Natural killer cell (primary cell): ENCODE measurements at regions not wholly inside any gene's neighbourhood (a gene's known extent, or its start where the extent isn't known, plus 50 kb on each side); places are given as distances from the start of the nearest gene placed in this dataset.

Experiments used
- ATAC-seq, 3 donors: fragments of 150-1000 bp in 2 of 3; fragments of 200-7000 bp in 1 of 3; cut with Tn5 transposase; 1 replicate in 1 of 3; 2 replicates in 2 of 3; pipeline ENCODE4 v1.10.0; 2021; ENCODE audit warnings: mild to moderate bottlenecking in 2 of 3, moderate library complexity in 2 of 3
- DNase-seq, 2 donors: peaks; one replicate each; pipeline versions ENCODE4 v3.0.0 to v3.0.0-alpha.2; 2013 to 2021; ENCODE audit warnings: mixed read lengths in 1 of 2
- H3K27ac ChIP-seq: one replicate; pipeline ENCODE4 v1.5.1; 2013; ENCODE audit warnings: mild to moderate bottlenecking, low read length
- H3K27me3 ChIP-seq: one replicate; pipeline ENCODE4 v1.6.1; 2013; ENCODE audit warnings: low read length; ENCODE audit not compliant: control insufficient read depth, insufficient read depth
- H3K36me3 ChIP-seq: one replicate; pipeline ENCODE4 v1.6.1; 2013; ENCODE audit warnings: low read length; ENCODE audit not compliant: control insufficient read depth, insufficient read depth
- H3K4me1 ChIP-seq: one replicate; pipeline ENCODE4 v1.6.1; 2013; ENCODE audit warnings: low read length; ENCODE audit not compliant: control insufficient read depth, insufficient read depth
- H3K4me3 ChIP-seq: one replicate; pipeline ENCODE4 v1.5.1; 2013; ENCODE audit warnings: low read length
- H3K9me3 ChIP-seq: one replicate; pipeline ENCODE4 v1.6.1; 2013; ENCODE audit warnings: low read length; ENCODE audit not compliant: control insufficient read depth, insufficient read depth
- H3K27ac Mint-ChIP-seq, 2 donors: one replicate each; pipeline ENCODE4 v1.8.0; 2022; ENCODE audit warnings: mild to moderate bottlenecking in 2 of 2, mixed read lengths in 2 of 2, moderate library complexity in 1 of 2
- H3K27me3 Mint-ChIP-seq, 2 donors: one replicate each; pipeline ENCODE4 v1.8.0; 2022; ENCODE audit warnings: low read depth in 2 of 2, mixed read lengths in 2 of 2
- H3K36me3 Mint-ChIP-seq: one replicate; pipeline ENCODE4 v1.8.0; 2022; ENCODE audit warnings: mixed read lengths
- H3K4me1 Mint-ChIP-seq, 2 donors: one replicate each; pipeline ENCODE4 v1.8.0; 2022; ENCODE audit warnings: mixed read lengths in 2 of 2
- H3K4me3 Mint-ChIP-seq: one replicate; pipeline ENCODE4 v1.8.0; 2022; ENCODE audit warnings: mild to moderate bottlenecking, moderate library complexity, mixed read lengths
- H3K9me3 Mint-ChIP-seq, 2 donors: one replicate each; pipeline ENCODE4 v1.8.0; 2022; ENCODE audit warnings: mixed read lengths in 2 of 2
- WGBS: methylation state at CpG from one replicate; pipeline ENCODE4 v1.1.7; 2013; ENCODE audit warnings: missing lambda C conversion rate; ENCODE audit not compliant: insufficient coverage; 5-methylcytosine and 5-hydroxymethylcytosine counted together
- intact Hi-C: fragments of 100-400 bp; cut with micrococcal nuclease; formaldehyde crosslinking; loops from one replicate; pipeline ENCODE4 v1.14.2; 2022
- TF ChIP-seq, protein P1 (sequence below): fragments of 200-600 bp; IDR thresholded peaks from one replicate; pipeline ENCODE4 v1.8.0; 2022; ENCODE audit warnings: antibody characterized with exemption

DNA sequence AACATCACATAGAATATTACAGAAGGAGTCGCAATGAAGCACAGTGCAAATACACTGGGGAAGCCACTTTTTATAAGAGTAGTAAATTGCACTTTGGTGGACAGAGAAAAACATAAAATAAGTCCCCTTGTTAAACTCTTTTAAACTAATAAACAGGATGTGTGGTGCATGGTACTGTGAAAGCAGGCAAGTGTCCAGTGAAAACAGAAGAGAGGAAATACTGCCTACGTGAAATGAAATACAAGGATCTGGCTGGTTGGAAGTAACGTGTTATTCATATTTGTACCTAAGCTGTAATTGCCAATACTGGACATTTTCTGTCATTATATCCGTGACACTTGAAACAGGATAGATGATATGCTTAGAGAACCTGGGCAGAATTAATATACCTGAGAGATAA, 191.9 kb upstream of the SLC27A6 start:
- TF ChIP-seq, protein P1, sequence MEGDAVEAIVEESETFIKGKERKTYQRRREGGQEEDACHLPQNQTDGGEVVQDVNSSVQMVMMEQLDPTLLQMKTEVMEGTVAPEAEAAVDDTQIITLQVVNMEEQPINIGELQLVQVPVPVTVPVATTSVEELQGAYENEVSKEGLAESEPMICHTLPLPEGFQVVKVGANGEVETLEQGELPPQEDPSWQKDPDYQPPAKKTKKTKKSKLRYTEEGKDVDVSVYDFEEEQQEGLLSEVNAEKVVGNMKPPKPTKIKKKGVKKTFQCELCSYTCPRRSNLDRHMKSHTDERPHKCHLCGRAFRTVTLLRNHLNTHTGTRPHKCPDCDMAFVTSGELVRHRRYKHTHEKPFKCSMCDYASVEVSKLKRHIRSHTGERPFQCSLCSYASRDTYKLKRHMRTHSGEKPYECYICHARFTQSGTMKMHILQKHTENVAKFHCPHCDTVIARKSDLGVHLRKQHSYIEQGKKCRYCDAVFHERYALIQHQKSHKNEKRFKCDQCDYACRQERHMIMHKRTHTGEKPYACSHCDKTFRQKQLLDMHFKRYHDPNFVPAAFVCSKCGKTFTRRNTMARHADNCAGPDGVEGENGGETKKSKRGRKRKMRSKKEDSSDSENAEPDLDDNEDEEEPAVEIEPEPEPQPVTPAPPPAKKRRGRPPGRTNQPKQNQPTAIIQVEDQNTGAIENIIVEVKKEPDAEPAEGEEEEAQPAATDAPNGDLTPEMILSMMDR = no peak
- Histone ChIP-seq H3K4me1 (no peaks in the 10 kb centered on the region), H3K36me3 (no peaks in the 10 kb centered on the region), H3K4me3 (no peak overlapping the region), H3K27ac (no peak overlapping the region), H3K9me3 (no peaks in the 10 kb centered on the region), H3K27me3 (no peaks in the 10 kb centered on the region)
- peaks cover 12 to 15% of the 10 kb centered on the region in 2 donors for H3K9me3 Mint-ChIP-seq
- H3K4me1 Mint-ChIP-seq = no peaks in the 10 kb centered on the region
- H3K36me3 Mint-ChIP-seq = no peaks in the 10 kb centered on the region
- DNase-seq (no peak), ATAC-seq (no peak)
- H3K4me3 Mint-ChIP-seq = no peak overlapping the region
- intact Hi-C loops = no loop called here
- H3K27me3 Mint-ChIP-seq = no peaks in the 10 kb centered on the region
- 89% methylated on average over 3 of the region's 4 CpGs for WGBS
- H3K27ac Mint-ChIP-seq = no peak overlapping the region

DNA sequence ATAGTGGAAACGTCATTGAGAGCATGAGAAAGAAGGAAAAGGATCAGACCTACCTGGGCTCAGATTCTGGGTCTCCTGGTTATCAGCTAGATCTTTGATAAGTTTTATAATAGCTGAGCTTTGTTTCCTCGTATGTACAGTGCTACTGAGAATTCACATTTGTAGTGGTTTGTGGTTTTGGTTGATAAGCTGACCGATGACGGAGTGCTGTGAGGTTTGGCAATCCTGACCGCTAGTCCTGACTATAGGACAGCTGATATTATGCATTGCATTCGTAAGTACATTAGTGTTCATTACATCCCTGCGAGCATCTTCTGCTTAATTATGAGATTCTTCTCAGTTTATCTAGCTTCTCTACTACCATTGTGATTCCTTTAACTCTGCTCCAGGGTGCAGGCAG, 190.7 kb upstream of the SLC27A6 start:
- Histone ChIP-seq H3K27me3 (no peaks in the 10 kb centered on the region), H3K27ac (no peak overlapping the region), H3K9me3 (no peaks in the 10 kb centered on the region), H3K4me1 (no peaks in the 10 kb centered on the region), H3K4me3 (no peak overlapping the region), H3K36me3 (no peaks in the 10 kb centered on the region)
- Mint-ChIP-seq H3K9me3 (peaks cover 17% of the 10 kb centered on the region in 2 donors), H3K36me3 (no peaks in the 10 kb centered on the region), H3K4me3 (no peak overlapping the region), H3K27me3 (no peaks in the 10 kb centered on the region), H3K4me1 (no peaks in the 10 kb centered on the region), H3K27ac (no peak overlapping the region)
- ATAC-seq = no peak
- 18% methylated on average over 7 of the region's 7 CpGs for WGBS
- intact Hi-C loops = no loop called here
- TF ChIP-seq, protein P1 = no peak
- no peak for DNase-seq

DNA sequence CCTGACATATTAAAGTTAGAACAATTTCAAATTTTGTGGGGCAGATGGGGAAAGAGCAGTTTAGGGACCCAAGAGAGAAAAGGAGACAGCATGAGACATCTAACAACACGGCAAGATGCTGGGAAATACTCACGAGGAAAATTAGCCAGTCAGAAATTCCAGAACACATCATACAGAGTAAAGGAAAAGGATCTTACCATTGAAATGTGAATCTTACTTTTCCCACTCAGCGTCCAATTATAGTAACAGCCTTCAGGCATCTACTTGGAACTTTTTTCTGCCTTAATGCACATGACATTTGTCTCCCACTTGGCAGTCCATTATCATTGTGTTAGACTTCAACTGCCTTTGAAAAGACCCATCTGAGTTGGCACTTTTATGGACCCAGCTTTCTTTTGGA, 189.7 kb upstream of the SLC27A6 start:
- Histone ChIP-seq H3K27ac (no peak overlapping the region), H3K9me3 (no peaks in the 10 kb centered on the region), H3K4me3 (no peak overlapping the region), H3K27me3 (no peaks in the 10 kb centered on the region), H3K36me3 (no peaks in the 10 kb centered on the region), H3K4me1 (no peaks in the 10 kb centered on the region)
- Mint-ChIP-seq H3K4me1 (no peaks in the 10 kb centered on the region), H3K27me3 (no peaks in the 10 kb centered on the region), H3K4me3 (no peak overlapping the region), H3K9me3 (peaks cover 14 to 16% of the 10 kb centered on the region in 2 donors), H3K27ac (no peak overlapping the region), H3K36me3 (no peaks in the 10 kb centered on the region)
- WGBS = 80% methylated on average over 3 of the region's 3 CpGs
- TF ChIP-seq, protein P1 = no peak
- intact Hi-C loops = no loop called here
- DNase-seq (no peak), ATAC-seq (no peak)

DNA sequence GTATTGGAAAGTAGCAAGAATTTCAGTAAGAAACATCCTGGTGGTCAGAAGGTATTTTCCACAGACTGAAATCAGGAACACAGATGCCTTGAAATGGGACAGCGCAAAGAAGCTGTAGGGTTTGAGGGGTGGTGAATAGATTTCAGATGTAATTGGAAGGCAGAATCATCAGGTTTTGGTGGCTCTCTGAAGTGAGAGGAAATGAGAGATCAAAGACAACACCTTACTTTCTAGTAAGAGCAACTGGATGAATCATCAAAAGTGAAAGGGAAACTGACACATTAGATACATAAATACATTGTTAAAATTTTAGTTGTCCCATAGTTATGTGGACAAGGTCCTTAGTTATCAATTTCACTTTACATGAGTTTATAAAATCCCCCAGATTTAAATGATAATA, 188.2 kb upstream of the SLC27A6 start:
- ATAC-seq = no peak
- 85% methylated on average over 1 of the region's 1 CpG for WGBS
- H3K36me3 Mint-ChIP-seq = no peaks in the 10 kb centered on the region

More for the DNA sequence above, 188.2 kb upstream of the SLC27A6 start:
- DNase-seq = peak in 1 of 2 donors; percentile 1
- Histone ChIP-seq H3K9me3 (peaks cover 2% of the 10 kb centered on the region), H3K4me1 (no peaks in the 10 kb centered on the region), H3K36me3 (no peaks in the 10 kb centered on the region), H3K27me3 (no peaks in the 10 kb centered on the region), H3K27ac (no peak overlapping the region), H3K4me3 (no peak overlapping the region)
- no peak overlapping the region for H3K4me3 Mint-ChIP-seq
- H3K4me1 Mint-ChIP-seq = no peaks in the 10 kb centered on the region
- H3K27me3 Mint-ChIP-seq = no peaks in the 10 kb centered on the region
- H3K9me3 Mint-ChIP-seq = peaks cover 14 to 16% of the 10 kb centered on the region in 2 donors
- no peak overlapping the region for H3K27ac Mint-ChIP-seq
- TF ChIP-seq, protein P1 = no peak
- intact Hi-C loops = no loop called here
